HK-2 (cell line): ENCODE measurements at regions not wholly inside any gene's neighbourhood (a gene's known extent, or its start where the extent isn't known, plus 50 kb on each side); places are given as distances from the start of the nearest gene placed in this dataset.
A peak's percentile ranks its signal among the peaks of the same experiment; 100 is the strongest.
"Not testable (repeated sequence)": the region's sequence is repeated elsewhere in the genome, so short reads cannot be mapped to it uniquely, and the experiment has no call there.

Source experiments
- DNase-seq: peaks from one replicate; pipeline ENCODE4 v3.0.0-alpha.2; 2018; ENCODE audit not compliant: unreplicated experiment

- DNase-seq = no peak
Observed at GRCh38 chr3:153551536-153552285, 389.7 kb downstream of the RAP2B start.

DNA sequence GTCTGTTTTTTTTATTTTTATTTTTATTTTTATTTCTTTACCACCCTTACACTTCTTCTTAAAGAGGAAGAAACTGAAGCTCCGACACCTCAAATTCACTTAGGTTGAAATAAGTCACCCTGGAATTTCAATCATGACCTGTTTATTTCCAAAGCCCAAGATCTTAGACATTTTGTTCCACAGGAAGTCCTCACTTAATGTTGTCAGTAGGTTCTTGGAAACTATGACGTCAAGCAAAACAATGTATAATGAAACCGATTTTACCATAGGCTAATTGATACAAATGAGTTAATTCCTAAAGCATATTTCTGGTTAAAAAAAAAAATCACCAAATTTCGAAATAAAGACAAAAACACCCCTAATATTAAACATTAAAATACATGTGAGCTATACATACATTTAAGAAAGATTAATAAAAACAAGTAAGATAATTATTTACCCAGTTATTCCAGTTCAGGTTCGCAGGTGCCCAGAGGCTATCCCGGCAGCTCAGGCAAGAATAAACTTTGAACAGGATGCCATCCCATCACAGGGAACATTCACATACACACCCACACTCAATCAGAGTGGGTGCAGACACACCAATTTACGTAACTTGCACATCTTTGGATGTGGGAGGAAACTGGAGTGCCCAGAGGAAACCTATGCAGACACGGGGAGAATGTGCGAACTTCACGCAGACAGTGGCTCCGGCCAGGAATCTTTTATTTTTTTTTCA, 391.0 kb downstream of the RAP2B start:
- DNase-seq = no peak

GRCh38 chr3:153553605-153553945, 391.5 kb downstream of the RAP2B start:
- DNase-seq = no peak

DNA sequence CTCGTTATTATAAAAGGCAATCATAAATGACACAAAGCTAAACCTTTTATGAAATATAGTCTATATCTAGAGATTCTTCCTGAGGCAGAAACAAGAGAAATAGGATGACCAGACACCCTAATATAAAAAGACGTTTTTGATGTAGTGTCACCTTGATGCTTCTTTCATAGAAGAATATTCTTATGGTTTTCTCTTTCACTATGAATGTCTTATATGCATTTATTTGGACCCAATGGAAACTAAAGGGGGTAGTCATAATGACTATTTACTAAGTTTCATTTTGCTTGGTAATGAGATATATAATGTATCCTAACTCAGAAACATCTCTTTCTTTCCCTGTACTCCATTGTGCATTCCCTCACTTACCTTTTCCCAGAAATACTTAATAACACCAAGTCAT, 393.9 kb downstream of the RAP2B start:
- DNase-seq = no peak

DNA sequence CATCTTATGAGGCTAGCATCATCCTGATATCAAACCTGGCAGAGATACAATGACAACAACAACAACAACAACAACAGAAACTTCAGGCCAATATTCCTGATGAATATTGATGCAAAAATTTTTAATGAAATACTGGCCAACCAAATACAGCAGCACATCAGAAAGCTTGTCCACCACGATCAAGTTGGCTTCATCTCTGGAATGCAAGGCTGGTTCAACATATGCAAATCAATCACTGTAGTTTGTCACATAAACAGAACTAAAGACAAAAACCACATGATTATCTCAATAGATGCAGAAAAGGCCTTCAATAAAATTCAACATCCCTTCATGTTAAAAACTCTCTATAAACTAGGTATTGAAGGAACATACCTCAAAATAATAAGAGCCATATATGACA, 397.3 kb downstream of the RAP2B start:
- DNase-seq = not testable (repeated sequence)

- no peak for DNase-seq
Observed at GRCh38 chr3:153567011-153567410, 405.0 kb downstream of the RAP2B start.

DNA sequence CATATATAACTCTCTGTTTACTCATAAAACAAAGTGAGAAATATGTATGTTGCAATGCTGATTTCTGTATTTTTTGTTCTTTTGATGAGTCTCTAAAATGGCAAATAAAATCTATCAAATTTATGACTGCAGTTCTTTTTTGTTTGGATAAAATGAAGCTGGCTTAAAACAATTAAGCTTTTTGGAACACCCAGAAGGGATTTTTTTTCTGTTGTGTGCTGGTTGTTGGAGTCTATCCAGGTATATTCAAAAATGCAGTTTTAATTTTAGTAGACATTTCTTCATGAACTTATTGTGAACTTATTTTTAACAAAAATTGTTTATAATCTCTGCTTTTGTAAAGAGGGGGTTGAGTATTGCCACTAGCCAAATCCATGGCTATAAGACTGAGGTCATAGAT, 405.5 kb downstream of the RAP2B start:
- no peak for DNase-seq

GRCh38 chr3:153570481-153570880, 408.5 kb downstream of the RAP2B start:
- not testable (repeated sequence) for DNase-seq

- no peak for DNase-seq
Observed at GRCh38 chr3:153572165-153572564, 410.1 kb downstream of the RAP2B start.

DNA sequence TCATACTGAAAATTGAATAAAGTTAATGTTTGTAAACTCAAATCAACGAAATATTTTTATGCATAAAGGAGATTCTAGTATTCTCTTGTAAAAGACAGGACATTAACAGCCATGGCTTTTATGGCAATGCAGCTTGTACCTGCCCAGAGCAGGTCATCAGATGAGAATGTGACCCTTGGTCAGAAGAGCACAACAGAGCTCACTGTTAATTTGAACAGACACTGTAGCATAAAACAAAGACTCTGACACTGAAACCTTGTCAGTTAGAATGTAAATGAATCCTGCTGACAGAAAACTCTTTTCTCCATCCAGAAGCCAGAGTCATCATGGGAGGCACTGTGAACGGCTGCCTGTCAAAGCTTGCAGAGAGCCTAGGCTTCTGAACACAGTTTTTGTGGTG, 410.6 kb downstream of the RAP2B start:
- no peak for DNase-seq

DNA sequence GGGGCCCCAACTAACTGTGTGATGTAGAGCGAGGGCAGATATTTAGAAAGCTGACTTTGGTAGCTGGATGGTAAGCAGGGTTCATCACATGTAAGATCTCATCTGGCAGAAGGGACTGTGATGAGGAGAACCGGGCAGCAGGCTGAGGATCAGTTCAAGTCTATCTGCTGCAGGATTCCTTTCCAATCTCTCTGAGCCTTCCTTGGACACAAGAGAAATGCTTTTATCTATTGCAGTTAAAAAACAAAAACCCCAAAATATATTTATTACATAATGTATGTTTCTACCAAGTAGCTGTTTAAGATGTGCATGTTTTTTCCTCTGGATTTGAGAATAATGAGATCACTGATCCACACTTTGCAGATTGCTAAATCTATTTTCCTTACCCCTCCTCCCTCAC, 411.5 kb downstream of the RAP2B start:
- DNase-seq = no peak

DNA sequence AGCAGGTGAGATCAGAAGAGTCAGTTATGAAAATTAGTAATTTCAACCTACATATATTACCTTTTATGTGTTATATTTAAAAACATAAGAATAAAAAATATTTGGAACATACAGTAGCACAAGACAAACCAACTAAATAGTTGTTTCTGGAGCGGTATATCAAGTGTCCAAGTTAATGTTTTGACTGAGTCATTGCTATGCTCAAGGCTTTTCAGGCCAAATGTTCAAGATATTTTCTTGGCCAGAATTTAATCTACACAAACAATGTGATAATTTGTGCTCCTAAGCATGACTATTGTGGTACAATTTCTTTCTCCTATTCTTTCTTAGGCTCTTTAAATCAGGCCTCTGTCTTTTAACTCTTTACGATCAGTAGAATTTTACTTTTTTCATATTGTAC, 412.4 kb downstream of the RAP2B start:
- no peak for DNase-seq

GRCh38 chr3:153577059-153577736, 415.2 kb downstream of the RAP2B start:
- DNase-seq = no peak

DNA sequence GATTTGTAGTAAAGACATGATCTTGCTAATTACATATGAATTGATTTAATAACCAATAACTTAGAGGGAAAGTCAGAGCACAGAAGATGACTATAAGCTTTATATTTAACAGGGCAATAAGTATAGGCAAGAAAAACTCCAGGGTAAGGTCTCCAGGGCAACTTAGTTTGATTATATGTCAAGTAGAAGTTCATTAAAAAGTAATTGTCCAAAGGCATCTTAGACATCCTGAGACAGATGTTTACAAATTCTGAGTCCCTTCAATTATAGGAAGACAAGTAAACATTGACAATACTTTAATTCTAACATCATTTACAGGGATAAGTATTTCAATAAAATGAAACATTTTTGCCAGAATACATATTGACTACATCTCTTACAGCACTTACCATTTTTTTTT, 416.0 kb downstream of the RAP2B start:
- no peak for DNase-seq

DNA sequence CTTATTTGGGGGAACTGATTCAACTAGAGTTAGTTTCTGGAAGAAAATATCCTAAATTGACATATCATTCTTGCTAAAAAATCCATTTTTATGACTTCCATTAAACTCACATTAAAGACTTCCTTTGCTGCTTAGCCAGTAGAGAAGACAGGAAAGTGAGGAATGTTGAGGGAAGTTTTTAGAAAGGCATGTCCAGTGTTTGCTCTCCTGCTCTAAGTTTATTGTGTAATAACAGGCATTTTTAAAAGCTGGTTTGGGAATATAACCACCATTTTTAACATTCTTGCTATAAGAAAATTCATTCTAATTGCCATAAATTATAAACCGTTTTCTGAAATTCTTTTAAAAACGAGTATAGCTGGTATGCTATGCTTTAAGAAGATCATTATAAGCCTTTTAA, 428.0 kb downstream of the RAP2B start:
- DNase-seq = no peak

- no peak for DNase-seq
Observed at GRCh38 chr3:153591561-153592245, 429.7 kb downstream of the RAP2B start.

GRCh38 chr3:153595186-153595815, 433.3 kb downstream of the RAP2B start:
- DNase-seq = no peak

GRCh38 chr3:153596401-153596800, 434.4 kb downstream of the RAP2B start:
- no peak for DNase-seq

GRCh38 chr3:153599685-153600084, 437.7 kb downstream of the RAP2B start:
- peak; percentile 59 for DNase-seq

DNA sequence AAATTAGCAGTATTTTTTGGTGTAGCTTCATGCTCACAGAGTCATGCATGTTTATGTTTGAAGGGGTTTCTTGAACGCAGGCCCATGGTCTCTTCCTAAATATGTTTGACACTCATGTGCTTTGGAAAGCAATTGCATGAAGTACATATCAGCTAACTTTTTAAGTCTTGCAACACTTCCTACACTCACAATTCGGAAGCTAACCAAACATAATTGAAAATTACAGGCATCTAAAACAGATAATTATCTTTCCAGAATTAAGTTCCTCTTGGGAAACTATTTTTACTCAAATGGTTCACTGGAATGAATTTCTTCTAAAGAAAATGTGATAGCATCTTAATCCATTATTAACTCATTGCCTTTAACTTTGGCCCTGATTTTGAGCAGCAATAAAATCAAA, 438.9 kb downstream of the RAP2B start:
- DNase-seq = no peak

DNA sequence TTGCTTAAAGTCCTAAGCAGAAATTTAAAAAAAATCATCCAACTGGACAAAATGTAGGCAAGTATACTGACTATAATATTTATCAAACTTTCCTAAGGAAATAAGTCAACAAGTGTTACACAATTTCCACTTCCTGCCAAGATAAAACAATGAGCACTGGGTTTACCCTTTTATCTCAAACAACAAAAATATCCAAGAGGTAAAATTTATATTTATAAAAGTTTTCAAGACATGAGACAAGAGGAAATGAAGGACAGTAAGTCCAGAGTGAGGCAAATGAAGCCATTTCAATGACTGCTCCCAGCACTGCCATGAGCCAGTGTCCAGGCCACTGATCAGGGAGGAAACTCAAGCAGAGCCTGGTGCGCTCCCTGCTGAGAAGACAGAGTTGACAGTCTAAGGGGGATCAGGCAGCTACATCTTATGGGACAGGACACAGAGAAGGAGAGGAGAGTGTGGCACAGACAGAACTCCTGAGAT, 439.4 kb downstream of the RAP2B start:
- no peak for DNase-seq

- no peak for DNase-seq
Observed at GRCh38 chr3:153602801-153603200, 440.8 kb downstream of the RAP2B start.
